Kidney epithelial cell (primary cell): ENCODE measurements at regions not wholly inside any gene's neighbourhood (a gene's known extent, or its start where the extent isn't known, plus 50 kb on each side); places are given as distances from the start of the nearest gene placed in this dataset.

Source experiments
- DNase-seq: peaks from one replicate; pipeline ENCODE4 v3.0.0-alpha.2; 2010; ENCODE audit warnings: low read depth
- H3K27me3 ChIP-seq: 2 replicates; pipeline ENCODE4 v1.6.0; 2011; ENCODE audit warnings: low read length; ENCODE audit not compliant: control insufficient read depth, insufficient read depth
- H3K36me3 ChIP-seq: 2 replicates; pipeline ENCODE4 v1.5.1; 2011; ENCODE audit warnings: low read length; ENCODE audit not compliant: control insufficient read depth, insufficient read depth
- H3K4me3 ChIP-seq: 2 replicates; pipeline ENCODE4 v1.5.1; 2011; ENCODE audit warnings: low read depth, mild to moderate bottlenecking, control low read depth, low read length
- CTCF ChIP-seq: IDR thresholded peaks from 2 replicates; pipeline ENCODE4 v1.5.1; 2011; ENCODE audit warnings: mild to moderate bottlenecking, moderate library complexity, low read length, control low read depth, inconsistent platforms; ENCODE audit not compliant: insufficient read depth, poor library complexity, severe bottlenecking

- H3K4me3 ChIP-seq = no peak overlapping the region
- TF ChIP-seq CTCF = no peak
- H3K27me3 ChIP-seq = no peaks in the 10 kb centered on the region
- H3K36me3 ChIP-seq = no peaks in the 10 kb centered on the region
- DNase-seq = no peak
Measured at GRCh38 chr3:66756468-66757036, 241.6 kb upstream of the KBTBD8 start.

DNA sequence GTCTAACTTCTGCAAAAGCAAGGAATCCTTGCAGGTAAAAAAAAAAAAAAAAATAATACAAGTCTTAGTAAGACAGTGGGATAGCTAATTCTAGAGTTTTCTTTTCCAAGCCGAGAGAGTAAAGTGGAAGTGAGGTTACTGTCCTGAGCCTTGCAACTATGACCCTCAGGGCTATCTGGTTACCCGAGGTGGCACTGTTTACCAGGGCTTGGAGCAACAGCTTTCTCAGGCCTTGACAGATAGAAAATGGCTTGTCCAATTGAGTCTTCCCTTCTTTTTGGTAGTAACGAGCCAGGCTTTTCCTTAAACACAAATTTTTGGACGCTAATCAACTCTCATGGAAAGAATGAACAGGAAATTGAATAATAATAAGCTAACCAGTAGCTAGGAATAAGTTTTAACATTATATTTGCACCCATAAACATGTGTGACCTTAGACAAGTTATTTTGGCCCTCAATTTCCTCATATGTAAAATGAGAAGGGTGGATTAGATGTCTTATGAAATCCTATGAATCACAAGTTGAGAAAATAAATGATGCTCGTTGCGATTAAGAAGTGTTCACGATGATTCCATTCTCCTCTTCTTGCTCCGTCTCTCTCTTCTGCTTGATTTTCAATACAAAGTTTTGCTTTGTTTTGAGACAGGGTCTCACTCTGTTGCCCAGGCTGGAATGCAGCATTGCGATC is 236.9 kb upstream of the KBTBD8 start:
- TF ChIP-seq CTCF = no peak
- H3K27me3 ChIP-seq = no peaks in the 10 kb centered on the region
- DNase-seq = no peak
- no peak overlapping the region for H3K4me3 ChIP-seq
- no peaks in the 10 kb centered on the region for H3K36me3 ChIP-seq

DNA sequence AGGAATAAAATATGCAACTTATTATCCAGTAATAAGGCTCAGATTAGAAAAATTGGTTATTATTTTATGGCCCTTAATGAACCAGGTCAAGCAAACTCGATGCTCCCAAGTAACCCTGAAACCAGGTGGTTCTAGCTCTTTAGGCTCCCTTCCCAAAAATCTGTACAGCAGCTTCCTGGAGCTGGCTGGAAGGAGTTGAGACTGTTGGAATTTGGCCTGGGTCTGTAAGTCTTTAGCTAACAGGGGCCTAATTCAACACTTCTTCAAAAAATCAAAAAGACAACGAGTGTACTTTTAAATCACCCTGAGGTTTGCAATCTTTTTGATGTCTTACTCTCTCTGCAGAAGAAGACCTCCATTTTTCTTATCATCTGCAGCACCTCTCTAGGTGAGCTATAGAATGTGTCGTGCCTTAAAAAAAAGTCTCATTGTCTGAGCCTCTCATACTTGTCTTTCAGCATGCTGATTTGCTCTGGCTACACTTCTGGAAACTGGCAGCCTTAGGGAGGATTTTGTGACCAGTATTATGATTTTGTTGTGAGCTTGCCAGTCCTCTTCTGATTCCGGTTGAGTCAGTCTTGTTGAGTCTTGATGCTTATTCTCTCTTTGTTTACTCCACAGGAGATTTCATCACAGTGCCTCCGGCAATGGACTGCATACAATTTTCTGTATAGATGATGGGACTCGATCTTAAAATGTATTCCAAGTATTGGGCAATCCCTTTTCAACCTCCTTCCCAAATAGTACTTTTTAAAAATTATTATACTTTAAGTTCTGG is 235.0 kb upstream of the KBTBD8 start:
- Histone ChIP-seq H3K27me3 (no peaks in the 10 kb centered on the region), H3K36me3 (no peaks in the 10 kb centered on the region), H3K4me3 (no peak overlapping the region)
- TF ChIP-seq CTCF = no peak
- DNase-seq = no peak

DNA sequence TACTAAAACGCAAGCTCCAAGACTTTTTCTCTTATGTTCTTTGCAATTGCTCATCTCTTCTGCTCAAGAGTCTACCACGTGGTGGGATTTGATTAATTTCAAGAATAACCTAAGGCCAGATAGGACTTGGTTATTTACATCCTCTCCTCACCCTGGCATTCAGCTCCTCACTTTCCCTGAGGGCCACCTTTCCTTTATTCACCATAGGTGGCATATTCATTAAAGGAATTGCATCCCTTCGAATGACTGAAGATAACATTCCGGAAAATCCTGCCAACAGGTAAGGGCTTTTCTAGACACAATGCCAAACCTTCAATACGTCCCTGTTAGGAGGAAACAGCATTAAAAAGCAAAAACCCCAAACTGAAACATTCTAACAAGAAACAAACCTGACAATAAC is 220.0 kb upstream of the KBTBD8 start:
- DNase-seq = no peak
- Histone ChIP-seq H3K36me3 (no peaks in the 10 kb centered on the region), H3K4me3 (no peak overlapping the region), H3K27me3 (no peaks in the 10 kb centered on the region)
- no peak for TF ChIP-seq CTCF

- Histone ChIP-seq H3K27me3 (no peaks in the 10 kb centered on the region), H3K36me3 (no peaks in the 10 kb centered on the region), H3K4me3 (no peak overlapping the region)
- no peak for DNase-seq
- TF ChIP-seq CTCF = no peak
Measured at GRCh38 chr3:66778777-66779176, 219.3 kb upstream of the KBTBD8 start.
